Fibroblast of villous mesenchyme (primary cell): ENCODE measurements at regions not wholly inside any gene's neighbourhood (a gene's known extent, or its start where the extent isn't known, plus 50 kb on each side); places are given as distances from the start of the nearest gene placed in this dataset.

Source experiments
- DNase-seq: peaks from one replicate; pipeline ENCODE4 v3.0.0-alpha.2; 2010; ENCODE audit warnings: low read depth
- H3K4me3 ChIP-seq: 2 replicates; pipeline ENCODE4 v1.5.1; 2011; ENCODE audit warnings: low read depth, mild to moderate bottlenecking, low read length
- CTCF ChIP-seq: IDR thresholded peaks from 2 replicates; pipeline ENCODE4 v1.5.1; 2012; ENCODE audit warnings: low read depth, mild to moderate bottlenecking, low read length; ENCODE audit not compliant: insufficient read depth

- no peak for TF ChIP-seq CTCF
- DNase-seq, result no peak
- no peak overlapping the region for H3K4me3 ChIP-seq
These were observed 511.6 kb upstream of the ARGLU1 start for GRCh38 chr13:107079423-107080049.

- no peak for TF ChIP-seq CTCF
- H3K4me3 ChIP-seq, result no peak overlapping the region
These were observed 510.4 kb upstream of the ARGLU1 start for GRCh38 chr13:107078229-107078765.

GRCh38 chr13:107076801-107077200 lies 508.9 kb upstream of the ARGLU1 start:
- no peak for TF ChIP-seq CTCF
- no peak for DNase-seq
- no peak overlapping the region for H3K4me3 ChIP-seq

More at GRCh38 chr13:107078229-107078765, 510.4 kb upstream of the ARGLU1 start:
- DNase-seq, result no peak

GRCh38 chr13:107075576-107075975 lies 507.6 kb upstream of the ARGLU1 start:
- DNase-seq, result no peak
- H3K4me3 ChIP-seq, result no peak overlapping the region
- no peak for TF ChIP-seq CTCF

GRCh38 chr13:107070792-107071191 lies 502.9 kb upstream of the ARGLU1 start:
- no peak for DNase-seq
- no peak for TF ChIP-seq CTCF
- no peak overlapping the region for H3K4me3 ChIP-seq

GRCh38 chr13:107069108-107069776 lies 501.3 kb upstream of the ARGLU1 start:
- peak; percentile 14 for DNase-seq
- H3K4me3 ChIP-seq, result no peak overlapping the region
- TF ChIP-seq CTCF, result no peak
